ENCODE measurements at regions not wholly inside any gene's neighbourhood (a gene's known extent, or its start where the extent isn't known, plus 50 kb on each side); places are given as distances from the start of the nearest gene placed in this dataset.

- TF ChIP-seq EZH2 (IDR thresholded peaks at IDR 0.05; ENCODE audit: borderline replicate concordance, insufficient read depth, low read length, poor library complexity, severe bottlenecking) (no peak), CTCF (IDR thresholded peaks at IDR 0.05; ENCODE audit: poor library complexity, severe bottlenecking) (no peak), REST (IDR thresholded peaks at IDR 0.05; ENCODE audit: borderline replicate concordance) (no peak), TAF1 (IDR thresholded peaks at IDR 0.05; ENCODE audit: low read depth) (no peak), SMC3 (conservative IDR thresholded peaks at IDR 0.05; ENCODE audit: poor library complexity) (no peak), POLR2AphosphoS5 (IDR thresholded peaks at IDR 0.05) (no peak), RAD21 (conservative IDR thresholded peaks at IDR 0.05) (no peak)
These were observed 130.8 kb upstream of the BMP4 start for GRCh38 chr14:54087376-54087775.

Measured in neural cell (in vitro differentiated cells).